ENCODE measurements at regions not wholly inside any gene's neighbourhood (a gene's known extent, or its start where the extent isn't known, plus 50 kb on each side); places are given as distances from the start of the nearest gene placed in this dataset.

- TF ChIP-seq REST (IDR thresholded peaks at IDR 0.05; ENCODE audit: borderline replicate concordance), result peak; percentile 31; the same call in 1 of the 2 replicates
- TF ChIP-seq REST (CRISPR knock-in tag; IDR thresholded peaks at IDR 0.05; ENCODE audit: low read depth), result no peak
- no peak for TF ChIP-seq PHF21A (IDR thresholded peaks at IDR 0.05; ENCODE audit: borderline replicate concordance, low read depth)
- TF ChIP-seq RAD21 (CRISPR knock-in tag; conservative IDR thresholded peaks at IDR 0.05 in 1 of 2, IDR thresholded peaks at IDR 0.05 in 1 of 2), result peak; percentile 55 to 70
- peak; percentile 39; the same call in 1 of the 2 replicates for TF ChIP-seq SMC3 (conservative IDR thresholded peaks at IDR 0.05; ENCODE audit: insufficient read depth, low read depth, low read length)
- peak; percentile 57 to 74 (median 70) for TF ChIP-seq CTCF (IDR thresholded peaks at IDR 0.05 in 2 of 3, conservative IDR thresholded peaks at IDR 0.05 in 1 of 3; ENCODE audit: insufficient read depth in 2 of 3, low read depth in 1 of 3, low read length in 3 of 3)
- TF ChIP-seq U2AF2 (optimal IDR thresholded peaks at IDR 0.05; ENCODE audit: low read depth, low read length), result no peak
- no peak for TF ChIP-seq SMAD1 (IDR thresholded peaks at IDR 0.05; ENCODE audit: low read depth, low read length, partially characterized antibody)
These were observed 423.8 kb upstream of the MEX3C start (continued) for GRCh38 chr18:51621113-51621863.

All from K562 (cell line).